Bronchial epithelial cell (primary cell): ENCODE measurements at regions not wholly inside any gene's neighbourhood (a gene's known extent, or its start where the extent isn't known, plus 50 kb on each side); places are given as distances from the start of the nearest gene placed in this dataset.

Source experiments
- DNase-seq: peaks from one replicate; pipeline ENCODE4 v3.0.0-alpha.2; 2010; ENCODE audit warnings: low read depth
- FAIRE-seq: peaks from 2 replicates; lab custom pipeline; 2011; peaks lifted over from hg19 to GRCh38; lab: Jason Lieb, UNC
- H3K27me3 ChIP-seq: 2 replicates; pipeline ENCODE4 v1.5.1; 2011; ENCODE audit warnings: low read length; ENCODE audit not compliant: control insufficient read depth, insufficient read depth
- H3K36me3 ChIP-seq: 2 replicates; pipeline ENCODE4 v1.5.1; 2011; ENCODE audit warnings: low read length; ENCODE audit not compliant: control insufficient read depth, insufficient read depth
- H3K4me3 ChIP-seq: 2 replicates; pipeline ENCODE4 v1.5.1; 2011; ENCODE audit warnings: mild to moderate bottlenecking, low read depth, low read length, control low read depth
- CTCF ChIP-seq: IDR thresholded peaks from 2 replicates; pipeline ENCODE4 v1.5.1; 2011; ENCODE audit warnings: mild to moderate bottlenecking, moderate library complexity, low read length, control low read depth, inconsistent platforms; ENCODE audit not compliant: insufficient read depth, severe bottlenecking

GRCh38 chr7:94848992-94849576 lies 58.3 kb upstream of the PPP1R9A start:
- no peak for FAIRE-seq
- no peak for TF ChIP-seq CTCF

GRCh38 chr7:94849636-94850208 lies 57.7 kb upstream of the PPP1R9A start:
- TF ChIP-seq CTCF = no peak
- DNase-seq = no peak
- Histone ChIP-seq H3K36me3 (no peaks in the 10 kb centered on the region), H3K27me3 (no peaks in the 10 kb centered on the region), H3K4me3 (no peak overlapping the region)
- FAIRE-seq = no peak

More at GRCh38 chr7:94848992-94849576, 58.3 kb upstream of the PPP1R9A start:
- Histone ChIP-seq H3K4me3 (no peak overlapping the region), H3K27me3 (no peaks in the 10 kb centered on the region), H3K36me3 (no peaks in the 10 kb centered on the region)
- no peak for DNase-seq

- DNase-seq = no peak
- H3K27me3 ChIP-seq = no peaks in the 10 kb centered on the region
- no peak for TF ChIP-seq CTCF
- H3K4me3 ChIP-seq = no peak overlapping the region
- H3K36me3 ChIP-seq = no peaks in the 10 kb centered on the region
- FAIRE-seq = no peak
Observed at GRCh38 chr7:94855589-94855988, 51.8 kb upstream of the PPP1R9A start.

- TF ChIP-seq CTCF = no peak
- no peaks in the 10 kb centered on the region for H3K36me3 ChIP-seq
- no peak for DNase-seq
- no peak for FAIRE-seq
- no peaks in the 10 kb centered on the region for H3K27me3 ChIP-seq
- H3K4me3 ChIP-seq = no peak overlapping the region
Observed at GRCh38 chr7:94856643-94857042, 50.8 kb upstream of the PPP1R9A start.
